ENCODE measurements at regions not wholly inside any gene's neighbourhood (a gene's known extent, or its start where the extent isn't known, plus 50 kb on each side); places are given as distances from the start of the nearest gene placed in this dataset.

DNA sequence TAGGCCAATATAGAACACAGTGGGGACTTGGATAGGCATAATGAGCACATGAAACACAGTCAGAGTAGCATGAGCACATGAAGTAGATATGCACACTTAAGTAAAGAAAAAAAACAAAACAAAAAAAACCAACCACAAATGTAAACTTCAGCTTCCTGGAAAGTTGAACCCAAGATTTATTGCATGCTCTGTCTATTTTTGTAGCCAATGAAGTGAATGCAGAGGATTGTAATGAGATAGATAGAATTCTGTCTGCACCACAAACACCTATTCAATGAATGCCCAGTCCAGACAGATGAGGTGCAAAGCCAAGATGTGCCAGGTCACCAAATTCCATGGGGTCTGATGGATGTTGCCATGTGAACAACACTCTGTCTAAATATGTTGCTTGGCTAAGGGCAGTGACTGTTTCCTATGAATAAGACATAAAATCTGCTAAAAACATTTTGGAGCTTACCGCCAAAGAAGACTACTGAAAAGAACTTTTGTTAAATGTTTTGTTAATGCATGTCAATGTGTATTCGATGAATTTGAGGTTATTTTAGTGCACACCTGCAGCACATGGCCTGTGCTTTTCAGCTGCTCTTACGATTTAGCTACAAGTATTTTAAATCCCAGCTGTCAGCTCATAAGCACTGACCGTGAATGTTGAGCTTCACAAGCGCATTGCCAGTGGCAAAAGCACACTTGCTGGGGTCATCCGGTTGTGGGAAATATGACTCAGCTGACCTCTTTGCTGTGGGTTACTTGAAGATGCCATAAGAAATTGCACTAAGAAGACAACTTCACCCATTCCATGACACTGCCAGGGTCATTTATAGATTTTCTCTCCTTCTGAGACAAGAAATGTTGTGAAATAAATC is 374.8 kb upstream of the GNPDA2 start:
- TF ChIP-seq, protein P1, sequence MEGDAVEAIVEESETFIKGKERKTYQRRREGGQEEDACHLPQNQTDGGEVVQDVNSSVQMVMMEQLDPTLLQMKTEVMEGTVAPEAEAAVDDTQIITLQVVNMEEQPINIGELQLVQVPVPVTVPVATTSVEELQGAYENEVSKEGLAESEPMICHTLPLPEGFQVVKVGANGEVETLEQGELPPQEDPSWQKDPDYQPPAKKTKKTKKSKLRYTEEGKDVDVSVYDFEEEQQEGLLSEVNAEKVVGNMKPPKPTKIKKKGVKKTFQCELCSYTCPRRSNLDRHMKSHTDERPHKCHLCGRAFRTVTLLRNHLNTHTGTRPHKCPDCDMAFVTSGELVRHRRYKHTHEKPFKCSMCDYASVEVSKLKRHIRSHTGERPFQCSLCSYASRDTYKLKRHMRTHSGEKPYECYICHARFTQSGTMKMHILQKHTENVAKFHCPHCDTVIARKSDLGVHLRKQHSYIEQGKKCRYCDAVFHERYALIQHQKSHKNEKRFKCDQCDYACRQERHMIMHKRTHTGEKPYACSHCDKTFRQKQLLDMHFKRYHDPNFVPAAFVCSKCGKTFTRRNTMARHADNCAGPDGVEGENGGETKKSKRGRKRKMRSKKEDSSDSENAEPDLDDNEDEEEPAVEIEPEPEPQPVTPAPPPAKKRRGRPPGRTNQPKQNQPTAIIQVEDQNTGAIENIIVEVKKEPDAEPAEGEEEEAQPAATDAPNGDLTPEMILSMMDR (IDR thresholded peaks at IDR 0.05) = no peak
- TF ChIP-seq POLR2A (IDR thresholded peaks at IDR 0.05) = no peak
